ENCODE measurements at regions not wholly inside any gene's neighbourhood (a gene's known extent, or its start where the extent isn't known, plus 50 kb on each side); places are given as distances from the start of the nearest gene placed in this dataset.

DNA sequence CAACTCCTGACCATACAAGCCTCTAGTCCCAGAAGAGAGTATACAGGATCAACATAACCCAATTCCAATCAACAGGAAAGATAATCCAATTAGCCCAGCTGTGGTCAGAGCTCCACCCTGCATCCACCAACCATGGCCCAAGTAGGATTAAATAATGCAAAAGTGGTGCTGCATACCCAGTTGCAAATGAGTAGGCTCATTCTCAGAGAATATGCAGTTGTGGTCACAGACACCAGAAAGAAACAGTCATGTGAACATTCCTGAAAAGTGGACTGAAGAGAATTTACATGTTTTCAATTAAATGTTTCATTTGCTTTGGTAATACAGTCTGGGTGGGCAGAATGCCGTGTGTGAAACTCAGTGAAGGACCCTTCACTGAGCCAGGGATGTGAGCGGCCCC lies 167.2 kb upstream of the BMP4 start:
- H3K4me1 ChIP-seq (replicated peaks), result no peaks in the 10 kb centered on the region
- no peak for TF ChIP-seq POLR2AphosphoS5 (IDR thresholded peaks at IDR 0.05)
- TF ChIP-seq CTCF (IDR thresholded peaks at IDR 0.05), result no peak
- no peak for TF ChIP-seq POLR2A (IDR thresholded peaks at IDR 0.05)
- WGBS, result 96% methylated on average over 2 of the region's 2 CpGs
- intact Hi-C loops (cut with DNase I), result no loop called here
- H3K27ac ChIP-seq, result no peak overlapping the region
- H3K9me3 ChIP-seq, result no peaks in the 10 kb centered on the region
- H3K4me3 ChIP-seq, result no peak overlapping the region
- H3K27me3 ChIP-seq (replicated peaks; ENCODE audit: insufficient read depth), result no peaks in the 10 kb centered on the region
- no peak for DNase-seq (ENCODE audit: low spot score)
- no peaks in the 10 kb centered on the region for H3K36me3 ChIP-seq

DNA sequence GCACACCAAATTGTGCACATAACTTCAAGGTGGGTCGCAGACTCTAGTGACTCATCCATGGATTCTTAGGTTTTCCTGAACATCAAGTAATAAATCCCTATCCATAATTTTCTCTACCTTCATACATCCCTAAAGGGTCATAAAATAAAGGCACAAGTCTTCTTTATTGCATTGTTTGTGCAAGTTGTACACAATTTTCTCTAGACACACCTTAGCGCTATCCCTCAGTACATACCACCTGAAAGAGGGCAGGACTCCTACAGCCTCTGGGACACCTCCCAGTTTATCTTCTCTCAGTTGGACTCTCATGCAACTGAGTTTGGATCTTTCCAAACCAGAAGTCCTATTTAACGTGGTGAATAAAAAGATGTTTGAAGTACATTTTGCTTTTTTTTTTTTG lies 168.5 kb upstream of the BMP4 start:
- Histone ChIP-seq H3K36me3 (no peaks in the 10 kb centered on the region), H3K9me3 (no peaks in the 10 kb centered on the region), H3K27ac (no peak overlapping the region), H3K27me3 (replicated peaks; ENCODE audit: insufficient read depth) (no peaks in the 10 kb centered on the region), H3K4me1 (replicated peaks) (no peaks in the 10 kb centered on the region), H3K4me3 (no peak overlapping the region)
- no peak for DNase-seq (ENCODE audit: low spot score)
- 89% methylated on average over 3 of the region's 3 CpGs for WGBS
- TF ChIP-seq CTCF (IDR thresholded peaks at IDR 0.05) (no peak), POLR2AphosphoS5 (IDR thresholded peaks at IDR 0.05) (no peak), POLR2A (IDR thresholded peaks at IDR 0.05) (no peak)
- intact Hi-C loops (cut with DNase I), result no loop called here

DNA sequence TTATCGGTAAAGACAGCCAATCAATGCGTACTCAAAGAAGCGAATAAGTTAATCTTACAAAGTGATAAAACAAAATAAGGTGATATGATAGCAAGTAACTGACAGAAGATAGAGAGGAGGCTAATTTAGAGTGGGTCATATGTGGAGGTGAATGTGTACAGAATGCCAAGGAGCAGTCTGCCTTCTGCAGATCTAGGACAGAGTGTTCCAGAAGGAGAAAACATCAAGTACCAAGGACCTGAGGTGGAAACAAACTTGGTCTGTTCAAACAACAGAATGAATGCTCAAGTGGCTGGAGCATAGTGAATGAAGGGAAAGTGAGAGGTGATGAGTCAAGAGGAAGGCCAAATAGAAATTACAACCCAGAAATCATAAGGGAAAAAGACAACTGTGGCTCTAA lies 170.3 kb upstream of the BMP4 start:
- no peak for TF ChIP-seq CTCF (IDR thresholded peaks at IDR 0.05)
- no peak for TF ChIP-seq POLR2A (IDR thresholded peaks at IDR 0.05)
- H3K9me3 ChIP-seq, result no peaks in the 10 kb centered on the region
- intact Hi-C loops (cut with DNase I), result no loop called here
- H3K4me3 ChIP-seq, result no peak overlapping the region
- H3K27me3 ChIP-seq (replicated peaks; ENCODE audit: insufficient read depth), result no peaks in the 10 kb centered on the region
- no peaks in the 10 kb centered on the region for H3K4me1 ChIP-seq (replicated peaks)
- no peak for DNase-seq (ENCODE audit: low spot score)
- WGBS, result 98% methylated on average over 3 of the region's 3 CpGs
- no peaks in the 10 kb centered on the region for H3K36me3 ChIP-seq
- H3K27ac ChIP-seq, result no peak overlapping the region

- intact Hi-C loops (cut with DNase I), result no loop called here
- no peaks in the 10 kb centered on the region for H3K9me3 ChIP-seq
- H3K27ac ChIP-seq, result no peak overlapping the region
- no peaks in the 10 kb centered on the region for H3K36me3 ChIP-seq
- no peak overlapping the region for H3K4me3 ChIP-seq
- no peaks in the 10 kb centered on the region for H3K4me1 ChIP-seq (replicated peaks)
- TF ChIP-seq POLR2AphosphoS5 (IDR thresholded peaks at IDR 0.05) (no peak), POLR2A (IDR thresholded peaks at IDR 0.05) (no peak), CTCF (IDR thresholded peaks at IDR 0.05) (no peak)
- no peaks in the 10 kb centered on the region for H3K27me3 ChIP-seq (replicated peaks; ENCODE audit: insufficient read depth)
- 23% methylated on average over 2 of the region's 2 CpGs for WGBS
- DNase-seq (ENCODE audit: low spot score), result no peak
Measured at GRCh38 chr14:54127526-54127925, 170.9 kb upstream of the BMP4 start.

- 77% methylated on average over 5 of the region's 5 CpGs for WGBS
Measured at GRCh38 chr14:54129850-54130640, 173.4 kb upstream of the BMP4 start.

More at GRCh38 chr14:54129850-54130640, 173.4 kb upstream of the BMP4 start:
- H3K4me3 ChIP-seq, result no peak overlapping the region
- intact Hi-C loops (cut with DNase I), result no loop called here
- H3K36me3 ChIP-seq, result no peaks in the 10 kb centered on the region
- no peak overlapping the region for H3K27ac ChIP-seq
- no peak for DNase-seq (ENCODE audit: low spot score)
- H3K27me3 ChIP-seq (replicated peaks; ENCODE audit: insufficient read depth), result no peaks in the 10 kb centered on the region
- H3K4me1 ChIP-seq (replicated peaks), result no peaks in the 10 kb centered on the region
- TF ChIP-seq POLR2AphosphoS5 (IDR thresholded peaks at IDR 0.05) (no peak), POLR2A (IDR thresholded peaks at IDR 0.05) (no peak)
- H3K9me3 ChIP-seq, result no peaks in the 10 kb centered on the region
